HepG2 (cell line): ENCODE measurements at regions not wholly inside any gene's neighbourhood (a gene's known extent, or its start where the extent isn't known, plus 50 kb on each side); places are given as distances from the start of the nearest gene placed in this dataset.

ENCODE experiments used
- ATAC-seq: fragments of 200-7000 bp; cut with Tn5 transposase; 3 replicates; pipeline ENCODE4 v1.9.1; 2020; ENCODE audit warnings: mild to moderate bottlenecking, moderate library complexity
- BruUV-seq: library from RNA; stranded (reverse); fragments of 400-500 nt; replicated peaks from 2 replicates; lab custom pipeline; 2021; lab: Mats Ljungman, UMichigan
- CTCF ChIA-PET: fragments of 300-600 bp; formaldehyde crosslinking; extraction: SDS; loops from one replicate; lab custom pipeline; 2021; ENCODE audit warnings: low total read pairs, inconsistent platforms, low intra/inter-chr PET ratio; lab: Yijun Ruan, JAX
- POLR2A ChIA-PET: fragments of 350-600 bp; sonication (Branson Sonifier 250); formaldehyde crosslinking; loops from one replicate; lab custom pipeline; 2020; ENCODE audit warnings: antibody characterized with exemption, inconsistent platforms; lab: Yijun Ruan, JAX
- DNase-seq: peaks from one replicate; pipeline ENCODE4 v3.0.0-alpha.2; 2015; ENCODE audit warnings: low spot score
- FAIRE-seq: peaks from 3 replicates; lab custom pipeline; 2011; peaks lifted over from hg19 to GRCh38; lab: Jason Lieb, UNC
- H2AFZ ChIP-seq: one replicate; pipeline ENCODE4 v1.6.1; 2011; ENCODE audit warnings: low read length, inconsistent platforms
- H3K27ac ChIP-seq: fragments of 300-600 bp; 3 replicates; pipeline ENCODE4 v1.8.0; 2011; ENCODE audit warnings: mixed run types, mild to moderate bottlenecking, mixed read lengths, low read length, inconsistent platforms; ENCODE audit not compliant: insufficient read depth; ENCODE audit errors: extremely low read length
- H3K27me3 ChIP-seq, 2 experiments: fragments of 200-600 bp in 1 of 2; 2 replicates in 1 of 2; 3 replicates in 1 of 2; pipeline versions ENCODE4 v1.6.0 to v1.8.0; 2011; ENCODE audit warnings: low read length in 2 of 2, mild to moderate bottlenecking in 2 of 2, moderate library complexity in 2 of 2, inconsistent platforms in 1 of 2; ENCODE audit not compliant: insufficient read depth in 2 of 2, control insufficient read depth in 1 of 2
- H3K36me3 ChIP-seq, 2 experiments: fragments of 200-600 bp in 1 of 2; replicated peaks in 1 of 2; 2 replicates in 1 of 2; 3 replicates in 1 of 2; pipeline versions ENCODE4 v1.5.1 to v1.8.0; 2011; ENCODE audit warnings: low read length in 2 of 2, inconsistent platforms in 1 of 2; ENCODE audit not compliant: insufficient read depth in 2 of 2, control insufficient read depth in 1 of 2
- H3K4me1 ChIP-seq: 2 replicates; pipeline ENCODE4 v1.5.1; 2012; ENCODE audit warnings: low read length, inconsistent platforms; ENCODE audit not compliant: insufficient read depth
- H3K4me2 ChIP-seq: 2 replicates; pipeline ENCODE4 v1.6.0; 2011; ENCODE audit warnings: low read depth, low read length, inconsistent platforms
- H3K4me3 ChIP-seq, 3 experiments: fragments of 200-600 bp in 1 of 3; sonication (generic), shearing (Covaris generic) in 1 of 3; replicated peaks in 1 of 3; 2 replicates each; pipeline ENCODE4 v1.5.1; 2011 to 2016; ENCODE audit warnings: low read length in 3 of 3, inconsistent platforms in 2 of 3, low read depth in 2 of 3, mild to moderate bottlenecking in 2 of 3, control low read depth in 1 of 3, mixed read lengths in 1 of 3; ENCODE audit not compliant: insufficient read depth in 1 of 3
- H3K79me2 ChIP-seq: one replicate; pipeline ENCODE4 v1.6.1; 2011; ENCODE audit warnings: low read length, inconsistent platforms; ENCODE audit not compliant: insufficient read depth
- H3K9ac ChIP-seq: 2 replicates; pipeline ENCODE4 v1.6.0; 2011; ENCODE audit warnings: mild to moderate bottlenecking, low read depth, low read length, inconsistent platforms; ENCODE audit not compliant: insufficient read depth
- H3K9me3 ChIP-seq: 2 replicates; pipeline ENCODE4 v1.5.1; 2012; ENCODE audit warnings: mild to moderate bottlenecking, low read length
- H4K20me1 ChIP-seq: 2 replicates; pipeline ENCODE4 v1.6.0; 2011; ENCODE audit warnings: inconsistent platforms, mild to moderate bottlenecking, low read length, moderate library complexity; ENCODE audit not compliant: insufficient read depth
- ARNT2 ChIP-seq: sonication (generic); formaldehyde crosslinking; IDR thresholded peaks from 2 replicates; pipeline ENCODE4 v1.8.0; 2022; ENCODE audit warnings: mild to moderate bottlenecking, low read depth, missing genetic modification reagents, moderate library complexity
- ISX ChIP-seq: sonication (generic); formaldehyde crosslinking; conservative IDR thresholded peaks from 2 replicates; pipeline ENCODE4 v1.5.0; 2020; ENCODE audit warnings: missing genetic modification reagents
- PHF8 ChIP-seq: sonication (generic); formaldehyde crosslinking; IDR thresholded peaks from 2 replicates; pipeline ENCODE4 v1.5.0; 2020; ENCODE audit warnings: missing genetic modification reagents
- POLR2AphosphoS2 ChIP-seq: IDR thresholded peaks from 2 replicates; pipeline ENCODE4 v1.6.1; 2011; ENCODE audit warnings: low read depth, low read length, improper control_type of control experiment
- RFX3 ChIP-seq: IDR thresholded peaks from 2 replicates; pipeline ENCODE4 v1.6.1; 2016; ENCODE audit warnings: missing biosample characterization, missing genetic modification reagents
- SOX13 ChIP-seq, 3 experiments: fragments of 450-650 bp in 1 of 3; sonication (generic) in 1 of 3; formaldehyde crosslinking in 1 of 3; IDR thresholded peaks in 2 of 3; conservative IDR thresholded peaks in 1 of 3; 2 replicates each; pipeline versions ENCODE4 v1.5.0 to v1.6.1; 2016 to 2020; ENCODE audit warnings: antibody characterized with exemption in 1 of 3, mild to moderate bottlenecking in 1 of 3, missing compliant biosample characterization in 1 of 3, missing genetic modification reagents in 1 of 3, moderate library complexity in 1 of 3
- THAP11 ChIP-seq: IDR thresholded peaks from 2 replicates; pipeline ENCODE4 v1.6.1; 2016; ENCODE audit warnings: missing biosample characterization, missing genetic modification reagents
- ZFP62 ChIP-seq: sonication (generic); formaldehyde crosslinking; IDR thresholded peaks from 2 replicates; pipeline ENCODE4 v1.4.0; 2020; ENCODE audit warnings: missing genetic modification reagents
- ZNF382 ChIP-seq: sonication (generic); formaldehyde crosslinking; IDR thresholded peaks from 2 replicates; pipeline ENCODE4 v1.5.0; 2020; ENCODE audit warnings: missing genetic modification reagents, mild to moderate bottlenecking, borderline replicate concordance
- WGBS: methylation state at CpG from one replicate; pipeline ENCODE4 v1.1.6; 2017; ENCODE audit warnings: low lambda C conversion rate; 5-methylcytosine and 5-hydroxymethylcytosine counted together
- in situ Hi-C: cut with HindIII; loops from 2 replicates; pipeline ENCODE4 v1.10.0; 2017; ENCODE audit warnings: low pct_unique_long_range_greater_than_20kb; ENCODE audit not compliant: extremely low pct_ligation_motif_present
- intact Hi-C: fragments of 100-400 bp; cut with micrococcal nuclease; formaldehyde crosslinking; loops from one replicate; pipeline ENCODE4 v1.10.0; 2022; ENCODE audit not compliant: unreplicated experiment
- TF ChIP-seq, protein P1 (sequence below): sonication (generic); formaldehyde crosslinking; IDR thresholded peaks from 2 replicates; pipeline ENCODE4 v1.4.0; 2020; ENCODE audit warnings: missing genetic modification reagents, borderline replicate concordance
- TF ChIP-seq, protein P2 (sequence below): sonication (generic); formaldehyde crosslinking; IDR thresholded peaks from 2 replicates; pipeline ENCODE4 v1.8.1; 2022; ENCODE audit warnings: mild to moderate bottlenecking, missing genetic modification reagents
- TF ChIP-seq, protein P3 (sequence below): sonication (generic); formaldehyde crosslinking; IDR thresholded peaks from 2 replicates; pipeline ENCODE4 v1.5.0; 2020; ENCODE audit warnings: mild to moderate bottlenecking, missing genetic modification reagents, borderline replicate concordance

DNA sequence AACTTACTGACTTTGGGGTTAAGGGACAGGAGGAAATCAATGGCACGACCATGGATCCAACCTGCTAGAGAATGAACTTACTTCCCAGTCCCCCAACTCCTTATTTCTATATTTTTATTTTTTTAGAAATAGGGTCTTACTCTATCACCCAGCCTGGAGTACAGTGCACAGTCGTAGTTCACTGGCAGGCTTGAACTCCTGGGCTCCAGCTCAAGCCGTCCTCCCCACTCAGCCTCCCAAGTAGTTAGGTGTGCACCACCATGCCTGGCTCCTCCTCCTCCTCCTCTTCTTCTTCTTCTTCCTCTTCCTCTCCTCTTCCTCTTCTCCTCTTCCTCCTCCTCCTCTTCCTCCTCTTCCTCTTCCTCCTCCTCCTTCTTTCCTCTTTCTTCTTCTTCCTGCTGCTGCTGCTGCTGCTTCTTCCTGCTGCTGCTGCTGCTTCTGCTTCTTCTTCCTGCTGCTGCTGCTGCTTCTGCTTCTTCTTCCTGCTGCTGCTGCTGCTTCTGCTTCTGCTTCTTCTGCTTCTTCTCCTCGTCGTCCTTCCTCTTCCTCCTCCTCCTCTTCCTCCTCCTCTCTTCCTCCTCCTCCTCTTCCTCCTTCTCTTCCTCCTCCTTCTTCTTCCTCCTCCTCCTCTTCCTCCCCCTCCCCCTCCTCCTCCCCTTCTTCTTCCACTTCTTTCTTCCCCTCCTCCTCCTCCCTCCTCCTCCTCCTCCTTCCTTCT, 390.1 kb upstream of the RGS6 start:
- no peak for TF ChIP-seq ZFP62 (CRISPR knock-in tag)
- TF ChIP-seq, protein P1, sequence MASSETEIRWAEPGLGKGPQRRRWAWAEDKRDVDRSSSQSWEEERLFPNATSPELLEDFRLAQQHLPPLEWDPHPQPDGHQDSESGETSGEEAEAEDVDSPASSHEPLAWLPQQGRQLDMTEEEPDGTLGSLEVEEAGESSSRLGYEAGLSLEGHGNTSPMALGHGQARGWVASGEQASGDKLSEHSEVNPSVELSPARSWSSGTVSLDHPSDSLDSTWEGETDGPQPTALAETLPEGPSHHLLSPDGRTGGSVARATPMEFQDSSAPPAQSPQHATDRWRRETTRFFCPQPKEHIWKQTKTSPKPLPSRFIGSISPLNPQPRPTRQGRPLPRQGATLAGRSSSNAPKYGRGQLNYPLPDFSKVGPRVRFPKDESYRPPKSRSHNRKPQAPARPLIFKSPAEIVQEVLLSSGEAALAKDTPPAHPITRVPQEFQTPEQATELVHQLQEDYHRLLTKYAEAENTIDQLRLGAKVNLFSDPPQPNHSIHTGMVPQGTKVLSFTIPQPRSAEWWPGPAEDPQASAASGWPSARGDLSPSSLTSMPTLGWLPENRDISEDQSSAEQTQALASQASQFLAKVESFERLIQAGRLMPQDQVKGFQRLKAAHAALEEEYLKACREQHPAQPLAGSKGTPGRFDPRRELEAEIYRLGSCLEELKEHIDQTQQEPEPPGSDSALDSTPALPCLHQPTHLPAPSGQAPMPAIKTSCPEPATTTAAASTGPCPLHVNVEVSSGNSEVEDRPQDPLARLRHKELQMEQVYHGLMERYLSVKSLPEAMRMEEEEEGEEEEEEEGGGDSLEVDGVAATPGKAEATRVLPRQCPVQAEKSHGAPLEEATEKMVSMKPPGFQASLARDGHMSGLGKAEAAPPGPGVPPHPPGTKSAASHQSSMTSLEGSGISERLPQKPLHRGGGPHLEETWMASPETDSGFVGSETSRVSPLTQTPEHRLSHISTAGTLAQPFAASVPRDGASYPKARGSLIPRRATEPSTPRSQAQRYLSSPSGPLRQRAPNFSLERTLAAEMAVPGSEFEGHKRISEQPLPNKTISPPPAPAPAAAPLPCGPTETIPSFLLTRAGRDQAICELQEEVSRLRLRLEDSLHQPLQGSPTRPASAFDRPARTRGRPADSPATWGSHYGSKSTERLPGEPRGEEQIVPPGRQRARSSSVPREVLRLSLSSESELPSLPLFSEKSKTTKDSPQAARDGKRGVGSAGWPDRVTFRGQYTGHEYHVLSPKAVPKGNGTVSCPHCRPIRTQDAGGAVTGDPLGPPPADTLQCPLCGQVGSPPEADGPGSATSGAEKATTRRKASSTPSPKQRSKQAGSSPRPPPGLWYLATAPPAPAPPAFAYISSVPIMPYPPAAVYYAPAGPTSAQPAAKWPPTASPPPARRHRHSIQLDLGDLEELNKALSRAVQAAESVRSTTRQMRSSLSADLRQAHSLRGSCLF (CRISPR knock-in tag), result no peak
- no peak for TF ChIP-seq SOX13 (IDR thresholded peaks at IDR 0.05)
- no peak for TF ChIP-seq SOX13 (CRISPR knock-in tag; conservative IDR thresholded peaks at IDR 0.05 in 1 of 2, IDR thresholded peaks at IDR 0.05 in 1 of 2)
- TF ChIP-seq RFX3 (CRISPR knock-in tag), result no peak
- TF ChIP-seq, protein P2, sequence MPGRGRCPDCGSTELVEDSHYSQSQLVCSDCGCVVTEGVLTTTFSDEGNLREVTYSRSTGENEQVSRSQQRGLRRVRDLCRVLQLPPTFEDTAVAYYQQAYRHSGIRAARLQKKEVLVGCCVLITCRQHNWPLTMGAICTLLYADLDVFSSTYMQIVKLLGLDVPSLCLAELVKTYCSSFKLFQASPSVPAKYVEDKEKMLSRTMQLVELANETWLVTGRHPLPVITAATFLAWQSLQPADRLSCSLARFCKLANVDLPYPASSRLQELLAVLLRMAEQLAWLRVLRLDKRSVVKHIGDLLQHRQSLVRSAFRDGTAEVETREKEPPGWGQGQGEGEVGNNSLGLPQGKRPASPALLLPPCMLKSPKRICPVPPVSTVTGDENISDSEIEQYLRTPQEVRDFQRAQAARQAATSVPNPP (CRISPR knock-in tag), result no peak
- no peak for TF ChIP-seq POLR2AphosphoS2
- no peak for TF ChIP-seq ISX (CRISPR knock-in tag)
- TF ChIP-seq, protein P3, sequence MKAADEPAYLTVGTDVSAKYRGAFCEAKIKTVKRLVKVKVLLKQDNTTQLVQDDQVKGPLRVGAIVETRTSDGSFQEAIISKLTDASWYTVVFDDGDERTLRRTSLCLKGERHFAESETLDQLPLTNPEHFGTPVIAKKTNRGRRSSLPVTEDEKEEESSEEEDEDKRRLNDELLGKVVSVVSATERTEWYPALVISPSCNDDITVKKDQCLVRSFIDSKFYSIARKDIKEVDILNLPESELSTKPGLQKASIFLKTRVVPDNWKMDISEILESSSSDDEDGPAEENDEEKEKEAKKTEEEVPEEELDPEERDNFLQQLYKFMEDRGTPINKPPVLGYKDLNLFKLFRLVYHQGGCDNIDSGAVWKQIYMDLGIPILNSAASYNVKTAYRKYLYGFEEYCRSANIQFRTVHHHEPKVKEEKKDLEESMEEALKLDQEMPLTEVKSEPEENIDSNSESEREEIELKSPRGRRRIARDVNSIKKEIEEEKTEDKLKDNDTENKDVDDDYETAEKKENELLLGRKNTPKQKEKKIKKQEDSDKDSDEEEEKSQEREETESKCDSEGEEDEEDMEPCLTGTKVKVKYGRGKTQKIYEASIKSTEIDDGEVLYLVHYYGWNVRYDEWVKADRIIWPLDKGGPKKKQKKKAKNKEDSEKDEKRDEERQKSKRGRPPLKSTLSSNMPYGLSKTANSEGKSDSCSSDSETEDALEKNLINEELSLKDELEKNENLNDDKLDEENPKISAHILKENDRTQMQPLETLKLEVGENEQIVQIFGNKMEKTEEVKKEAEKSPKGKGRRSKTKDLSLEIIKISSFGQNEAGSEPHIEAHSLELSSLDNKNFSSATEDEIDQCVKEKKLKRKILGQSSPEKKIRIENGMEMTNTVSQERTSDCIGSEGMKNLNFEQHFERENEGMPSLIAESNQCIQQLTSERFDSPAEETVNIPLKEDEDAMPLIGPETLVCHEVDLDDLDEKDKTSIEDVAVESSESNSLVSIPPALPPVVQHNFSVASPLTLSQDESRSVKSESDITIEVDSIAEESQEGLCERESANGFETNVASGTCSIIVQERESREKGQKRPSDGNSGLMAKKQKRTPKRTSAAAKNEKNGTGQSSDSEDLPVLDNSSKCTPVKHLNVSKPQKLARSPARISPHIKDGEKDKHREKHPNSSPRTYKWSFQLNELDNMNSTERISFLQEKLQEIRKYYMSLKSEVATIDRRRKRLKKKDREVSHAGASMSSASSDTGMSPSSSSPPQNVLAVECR, result no peak
- no peak for TF ChIP-seq THAP11 (CRISPR knock-in tag)
- no peak for TF ChIP-seq ZNF382 (CRISPR knock-in tag)
- TF ChIP-seq ARNT2 (CRISPR knock-in tag), result no peak
- TF ChIP-seq PHF8, result no peak
- DNase-seq, result no peak
- no TSS peak for BruUV-seq
- Histone ChIP-seq H3K27ac (no peak overlapping the region), H3K79me2 (no peaks in the 10 kb centered on the region), H3K4me2 (no peak overlapping the region), H2AFZ (no peak overlapping the region), H3K36me3 (no peaks in the 10 kb centered on the region), H3K27me3 (no peaks in the 10 kb centered on the region), H3K9ac (no peak overlapping the region), H3K9me3 (no peaks in the 10 kb centered on the region), H3K4me1 (no peaks in the 10 kb centered on the region), H3K4me3 (no peak overlapping the region), H4K20me1 (no peaks in the 10 kb centered on the region)
- 86% methylated on average over 5 of the region's 5 CpGs for WGBS
- POLR2A ChIA-PET, result no interaction called here
- in situ Hi-C loops (no loop called here), intact Hi-C loops (no loop called here)
- ATAC-seq, result no peak
- FAIRE-seq, result no peak
- CTCF ChIA-PET, result no interaction called here
